GM23338 (cell line): ENCODE measurements at regions not wholly inside any gene's neighbourhood (a gene's known extent, or its start where the extent isn't known, plus 50 kb on each side); places are given as distances from the start of the nearest gene placed in this dataset.

Experiments
- ATAC-seq: fragments of 200-7000 bp; cut with Tn5 transposase; 3 replicates; pipeline ENCODE4 v1.9.1; 2020
- DNase-seq: peaks from one replicate; pipeline ENCODE4 v3.0.0-alpha.2; 2015; ENCODE audit warnings: low spot score
- H2AFZ ChIP-seq: fragments of 200-600 bp; sonication (generic); 2 replicates; pipeline ENCODE4 v1.8.0; 2016; ENCODE audit warnings: antibody characterized with exemption, mild to moderate bottlenecking, moderate library complexity
- H3F3A ChIP-seq: fragments of 200-600 bp; sonication (generic); replicated peaks from 2 replicates; pipeline ENCODE4 v1.8.0; 2017; ENCODE audit warnings: antibody characterized with exemption, mixed run types, low read depth
- H3K27ac ChIP-seq: fragments of 200-600 bp; sonication (generic); 2 replicates; pipeline ENCODE4 v1.6.1; 2016; ENCODE audit warnings: low read depth
- H3K27me3 ChIP-seq: fragments of 200-600 bp; sonication (generic); 2 replicates; pipeline ENCODE4 v1.8.0; 2016; ENCODE audit warnings: mild to moderate bottlenecking, mixed run types, moderate library complexity; ENCODE audit not compliant: insufficient read depth
- H3K36me3 ChIP-seq: fragments of 200-600 bp; sonication (generic); 2 replicates; pipeline ENCODE4 v1.8.0; 2016; ENCODE audit warnings: mild to moderate bottlenecking; ENCODE audit not compliant: insufficient read depth
- H3K4me1 ChIP-seq: fragments of 200-600 bp; sonication (generic); 2 replicates; pipeline ENCODE4 v1.8.0; 2016; ENCODE audit warnings: mild to moderate bottlenecking, moderate library complexity; ENCODE audit not compliant: insufficient read depth
- H3K4me2 ChIP-seq: fragments of 200-600 bp; sonication (generic); 2 replicates; pipeline ENCODE4 v1.7.1; 2017; ENCODE audit warnings: mixed run types
- H3K4me3 ChIP-seq: fragments of 200-600 bp; sonication (generic); 2 replicates; pipeline ENCODE4 v1.6.1; 2016; ENCODE audit warnings: mixed run types
- H3K79me2 ChIP-seq: fragments of 200-600 bp; sonication (generic); replicated peaks from 2 replicates; pipeline ENCODE4 v1.8.0; 2017; ENCODE audit warnings: mild to moderate bottlenecking; ENCODE audit not compliant: insufficient read depth
- H3K9me2 ChIP-seq: fragments of 200-600 bp; sonication (generic); 2 replicates; pipeline ENCODE4 v1.8.0; 2017; ENCODE audit not compliant: insufficient read depth
- H4K20me1 ChIP-seq: fragments of 200-600 bp; sonication (generic); replicated peaks from 2 replicates; pipeline ENCODE4 v1.8.0; 2017; ENCODE audit warnings: mild to moderate bottlenecking; ENCODE audit not compliant: insufficient read depth
- H3K27ac Mint-ChIP-seq: 2 replicates; pipeline ENCODE4 v1.8.0; 2020; ENCODE audit warnings: inconsistent platforms, mild to moderate bottlenecking, moderate library complexity, mixed read lengths
- H3K27me3 Mint-ChIP-seq: 3 replicates; pipeline ENCODE4 v1.8.0; 2022; ENCODE audit warnings: low read depth, mild to moderate bottlenecking, moderate library complexity, mixed read lengths, inconsistent platforms; ENCODE audit not compliant: insufficient read depth, poor library complexity
- H3K36me3 Mint-ChIP-seq: 3 replicates; pipeline ENCODE4 v1.8.0; 2021; ENCODE audit warnings: low read depth, mild to moderate bottlenecking, inconsistent platforms, moderate library complexity, mixed read lengths
- H3K4me1 Mint-ChIP-seq: 3 replicates; pipeline ENCODE4 v1.8.0; 2020; ENCODE audit warnings: mild to moderate bottlenecking, inconsistent platforms, mixed read lengths
- H3K4me3 Mint-ChIP-seq: 3 replicates; pipeline ENCODE4 v1.8.0; 2021; ENCODE audit warnings: moderate library complexity, mild to moderate bottlenecking, inconsistent platforms, mixed read lengths
- H3K9me3 Mint-ChIP-seq: 3 replicates; pipeline ENCODE4 v1.8.0; 2020; ENCODE audit warnings: moderate library complexity, mild to moderate bottlenecking, inconsistent platforms, mixed read lengths
- CREB1 ChIP-seq: fragments of 250-450 bp; sonication (Bioruptor Pico); IDR thresholded peaks from 2 replicates; pipeline ENCODE4 v1.5.0; 2020; ENCODE audit warnings: low read depth, mild to moderate bottlenecking, moderate library complexity
- CTCF ChIP-seq, 2 experiments: fragments of 200-600 bp in 1 of 2; sonication (generic) in 1 of 2; conservative IDR thresholded peaks; 2 replicates each; pipeline versions ENCODE4 v1.5.1 to v1.6.1; 2016 to 2017; ENCODE audit warnings: antibody characterized with exemption in 2 of 2, low read depth in 2 of 2, mild to moderate bottlenecking in 2 of 2, moderate library complexity in 1 of 2
- ETS1 ChIP-seq: IDR thresholded peaks from 2 replicates; pipeline ENCODE4 v1.6.1; 2016; ENCODE audit warnings: antibody characterized with exemption
- NANOG ChIP-seq: IDR thresholded peaks from 2 replicates; pipeline ENCODE4 v1.6.1; 2016; ENCODE audit warnings: antibody characterized with exemption, borderline replicate concordance
- REST ChIP-seq: IDR thresholded peaks from one replicate; pipeline ENCODE4 v1.6.1; 2018; ENCODE audit warnings: antibody characterized with exemption; ENCODE audit not compliant: unreplicated experiment
- STAT1 ChIP-seq: IDR thresholded peaks from one replicate; pipeline ENCODE4 v1.6.1; 2016; ENCODE audit warnings: antibody characterized with exemption; ENCODE audit not compliant: unreplicated experiment
- ZNF114 ChIP-seq: fragments of 250-450 bp; sonication (Bioruptor Pico); IDR thresholded peaks from 2 replicates; pipeline ENCODE4 v1.5.0; 2020; ENCODE audit warnings: mild to moderate bottlenecking, moderate library complexity

GRCh38 chr5:61840361-61840760, 465.6 kb upstream of the KIF2A start:
- no peak overlapping the region for H2AFZ ChIP-seq

GRCh38 chr5:61842840-61843239, 463.2 kb upstream of the KIF2A start:
- H3K4me1 ChIP-seq, result no peaks in the 10 kb centered on the region
- H3F3A ChIP-seq, result no peaks in the 10 kb centered on the region
- H3K4me3 Mint-ChIP-seq, result no peak overlapping the region
- H3K9me3 Mint-ChIP-seq, result peaks cover 4% of the 10 kb centered on the region; the same call in 1 of the 3 replicates
- H3K27me3 ChIP-seq, result no peaks in the 10 kb centered on the region
- no peak for DNase-seq
- no peak overlapping the region for H3K27ac ChIP-seq
- ATAC-seq, result no peak
- H2AFZ ChIP-seq, result no peak overlapping the region
- no peak for TF ChIP-seq CREB1 (CRISPR knock-in tag)
- TF ChIP-seq ZNF114 (CRISPR knock-in tag), result no peak
- no peak for TF ChIP-seq CTCF (conservative IDR thresholded peaks at IDR 0.05; ENCODE audit: low read depth in 2 of 2)
- TF ChIP-seq NANOG, result no peak
- no peak overlapping the region for H3K27ac Mint-ChIP-seq
- H3K4me1 Mint-ChIP-seq, result peaks cover 12% of the 10 kb centered on the region
- no peaks in the 10 kb centered on the region for H4K20me1 ChIP-seq
- peaks cover 2% of the 10 kb centered on the region for H3K27me3 Mint-ChIP-seq
- H3K4me2 ChIP-seq, result no peak overlapping the region
- H3K36me3 Mint-ChIP-seq, result no peaks in the 10 kb centered on the region
- no peaks in the 10 kb centered on the region for H3K36me3 ChIP-seq
- no peaks in the 10 kb centered on the region for H3K9me2 ChIP-seq
- no peaks in the 10 kb centered on the region for H3K79me2 ChIP-seq
- H3K4me3 ChIP-seq, result no peak overlapping the region

More at GRCh38 chr5:61840361-61840760, 465.6 kb upstream of the KIF2A start:
- DNase-seq (peak; percentile 68), ATAC-seq (peak; percentile 59)
- H3K4me3 Mint-ChIP-seq, result no peak overlapping the region
- Histone ChIP-seq H4K20me1 (no peaks in the 10 kb centered on the region), H3K79me2 (no peaks in the 10 kb centered on the region), H3K4me3 (no peak overlapping the region), H3K4me1 (no peaks in the 10 kb centered on the region), H3K9me2 (no peaks in the 10 kb centered on the region), H3K27me3 (no peaks in the 10 kb centered on the region), H3F3A (no peaks in the 10 kb centered on the region), H3K27ac (no peak overlapping the region), H3K4me2 (no peak overlapping the region), H3K36me3 (no peaks in the 10 kb centered on the region)
- TF ChIP-seq STAT1 (no peak), ETS1 (no peak), REST (no peak)
- H3K27ac Mint-ChIP-seq, result no peak overlapping the region
- H3K9me3 Mint-ChIP-seq, result no peaks in the 10 kb centered on the region
- no peaks in the 10 kb centered on the region for H3K27me3 Mint-ChIP-seq
- H3K36me3 Mint-ChIP-seq, result no peaks in the 10 kb centered on the region
- H3K4me1 Mint-ChIP-seq, result peaks cover 12% of the 10 kb centered on the region
